Fibroblast of skin of left quadriceps (primary cell): ENCODE measurements at regions not wholly inside any gene's neighbourhood (a gene's known extent, or its start where the extent isn't known, plus 50 kb on each side); places are given as distances from the start of the nearest gene placed in this dataset.
"Not testable (repeated sequence)": the region's sequence is repeated elsewhere in the genome, so short reads cannot be mapped to it uniquely, and the experiment has no call there.

ENCODE experiments used
- DNase-seq, 2 experiments: peaks; one replicate each; pipeline ENCODE4 v3.0.0-alpha.2; 2013; ENCODE audit warnings: low read depth in 2 of 2

DNA sequence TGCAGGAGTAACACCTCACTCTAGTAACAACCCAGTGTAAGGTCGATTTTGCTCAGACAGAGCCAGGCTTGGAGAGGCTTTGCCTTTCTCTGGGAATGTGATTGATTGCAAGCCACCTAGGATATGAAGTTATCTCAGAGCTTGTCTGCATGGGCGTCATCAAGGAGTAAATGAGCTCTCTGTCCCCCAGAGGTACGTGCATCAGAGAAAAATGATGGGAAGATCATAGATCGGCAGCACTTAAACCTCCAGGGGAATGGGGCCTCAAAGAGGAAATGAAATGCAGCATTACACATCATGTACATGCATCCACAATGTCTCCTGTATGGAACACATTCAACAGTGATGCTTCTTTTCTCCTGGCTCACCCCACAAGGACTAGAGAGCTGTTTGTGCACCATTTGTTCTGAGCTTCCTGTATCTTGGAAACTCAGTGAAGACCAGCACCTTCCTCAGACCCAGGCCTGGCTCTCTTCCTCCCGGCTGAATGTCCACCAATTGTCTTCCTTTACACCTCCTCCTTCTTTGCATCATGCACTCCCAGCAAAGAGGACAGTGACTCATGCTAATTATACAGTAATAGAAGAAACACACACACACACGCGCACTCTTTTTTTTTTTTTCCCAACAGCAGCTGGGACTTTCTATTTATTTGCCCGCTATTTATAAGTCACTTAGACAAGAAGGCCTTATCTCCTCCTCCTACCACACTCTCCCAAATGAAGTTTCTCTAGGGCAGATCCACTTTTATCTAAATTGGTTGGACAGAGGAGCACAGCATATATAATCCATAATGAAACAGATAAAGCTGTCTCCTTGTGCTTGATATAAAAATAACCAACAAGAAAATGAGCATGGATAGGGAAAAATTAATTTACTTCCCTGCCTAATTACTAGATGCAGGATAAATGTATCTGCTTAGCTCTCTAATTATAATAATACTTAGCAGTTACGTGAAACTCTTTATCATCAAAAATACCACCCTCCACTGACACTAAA lies 990.7 kb downstream of the CCSER2 start:
- no peak for DNase-seq

DNA sequence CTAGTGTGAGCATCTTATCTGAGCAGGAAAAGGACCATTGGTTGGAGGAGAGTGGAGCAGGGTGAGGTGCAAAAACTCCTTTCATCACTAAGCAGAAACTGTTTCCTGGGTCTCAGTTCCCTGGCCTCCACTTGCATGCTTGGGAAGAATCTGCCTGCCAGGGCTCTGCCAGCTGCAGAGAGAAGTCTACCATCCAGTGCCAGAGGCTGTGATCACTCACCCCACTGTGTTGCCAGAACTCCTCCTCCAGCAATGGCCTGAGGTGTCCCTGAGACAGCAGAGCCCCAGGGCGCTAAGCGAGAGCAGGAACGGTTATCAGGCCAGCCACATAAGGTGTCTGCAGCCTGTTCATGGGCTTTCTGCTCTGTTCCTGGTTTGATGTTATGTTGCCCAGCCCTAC lies 991.4 kb downstream of the CCSER2 start:
- DNase-seq: no peak

DNA sequence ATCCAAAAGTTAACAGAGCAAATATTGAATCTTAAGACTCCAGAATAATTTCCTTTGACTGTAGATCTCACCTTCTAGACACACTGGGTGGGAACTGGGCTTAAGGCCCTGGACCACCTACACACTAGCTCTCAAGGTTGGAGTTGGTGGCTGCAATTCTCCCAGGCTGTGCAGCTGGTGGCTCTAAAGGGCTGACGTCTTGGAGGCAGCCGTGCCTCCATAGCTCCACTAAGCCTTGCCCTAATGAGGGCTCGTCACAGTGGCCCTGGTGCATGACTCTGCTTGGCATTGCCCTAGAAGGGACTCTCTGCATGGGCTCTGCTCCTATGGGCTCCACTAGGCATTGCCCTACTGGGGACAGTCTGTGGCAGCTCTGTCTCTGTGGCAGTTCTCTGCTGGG lies 1005.2 kb downstream of the CCSER2 start:
- no peak for DNase-seq

DNA sequence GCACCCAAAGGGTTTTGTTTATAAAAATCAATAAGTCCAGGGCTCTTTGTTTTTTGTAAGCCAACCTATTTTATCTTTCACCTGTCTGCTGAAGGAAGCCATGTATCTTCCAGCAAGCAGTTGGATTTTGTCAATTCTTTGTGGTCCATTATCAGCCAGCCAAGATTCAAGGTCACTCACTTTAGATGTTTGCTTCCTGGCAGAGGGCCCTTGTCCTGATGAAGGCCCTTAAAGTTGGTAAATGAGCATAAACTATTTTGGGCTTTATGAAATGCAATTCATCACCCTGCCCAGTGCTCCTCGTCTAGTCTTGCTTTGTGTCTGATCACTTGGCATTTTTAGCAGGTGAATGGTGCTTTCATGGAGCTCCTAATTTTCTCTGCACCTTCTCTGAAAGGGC lies 1004.2 kb downstream of the GRID1 start:
- no peak for DNase-seq

DNA sequence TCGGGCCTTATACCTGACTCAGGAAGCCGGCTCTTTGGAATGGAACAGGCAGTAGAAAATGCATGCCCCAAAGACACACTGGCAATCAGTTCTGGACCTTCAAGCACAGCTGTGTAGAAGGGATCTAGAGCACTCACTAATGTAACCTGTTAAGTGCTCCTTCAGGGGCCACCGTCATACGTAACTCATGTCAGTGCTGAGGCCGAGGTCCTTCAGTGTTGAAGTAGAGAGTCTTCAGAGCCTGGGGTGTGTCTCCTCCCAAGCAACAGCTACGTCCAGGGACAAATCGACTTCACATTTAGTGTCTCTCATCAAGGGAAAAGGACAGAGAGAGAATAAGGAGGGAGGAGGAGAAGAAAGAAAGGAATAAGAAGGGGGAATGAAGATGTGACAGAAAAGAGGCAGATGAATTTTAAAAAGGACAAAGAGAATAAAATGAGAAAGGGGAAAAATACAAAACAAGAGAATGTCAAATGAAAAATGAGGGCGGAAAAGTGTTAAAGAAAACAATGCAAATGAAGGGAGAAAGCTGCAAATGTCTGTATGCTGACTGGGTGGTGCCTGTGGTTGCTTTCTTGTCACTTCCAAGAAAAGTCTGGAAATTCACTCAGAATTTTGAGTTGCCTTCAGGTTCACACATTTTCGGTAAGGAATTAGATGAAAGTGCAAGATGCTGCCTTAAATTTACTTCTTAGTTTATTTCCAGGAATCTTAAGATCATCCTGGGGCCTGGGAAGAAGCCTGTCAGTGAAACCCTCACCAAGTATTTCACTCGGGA lies 989.4 kb downstream of the GRID1 start:
- no peak for DNase-seq

DNA sequence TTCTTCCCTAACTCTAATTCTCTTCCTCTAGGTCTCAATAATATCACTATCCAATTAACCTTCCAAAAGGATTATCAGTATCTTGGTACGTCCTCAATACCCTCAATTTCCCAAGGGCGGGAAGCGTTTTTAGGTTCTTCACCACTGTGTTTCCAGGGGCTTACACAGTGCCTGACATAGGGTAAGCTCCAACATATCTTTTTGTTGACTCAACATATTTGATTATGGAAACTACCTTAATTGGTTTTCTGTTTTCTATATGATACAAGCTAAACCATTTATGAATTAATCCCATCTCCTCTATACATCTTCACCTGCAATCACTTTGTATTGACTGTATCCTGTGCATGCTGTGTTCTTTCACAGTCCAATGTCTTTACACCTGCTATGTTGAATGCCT lies 987.3 kb downstream of the GRID1 start:
- DNase-seq: no peak

DNA sequence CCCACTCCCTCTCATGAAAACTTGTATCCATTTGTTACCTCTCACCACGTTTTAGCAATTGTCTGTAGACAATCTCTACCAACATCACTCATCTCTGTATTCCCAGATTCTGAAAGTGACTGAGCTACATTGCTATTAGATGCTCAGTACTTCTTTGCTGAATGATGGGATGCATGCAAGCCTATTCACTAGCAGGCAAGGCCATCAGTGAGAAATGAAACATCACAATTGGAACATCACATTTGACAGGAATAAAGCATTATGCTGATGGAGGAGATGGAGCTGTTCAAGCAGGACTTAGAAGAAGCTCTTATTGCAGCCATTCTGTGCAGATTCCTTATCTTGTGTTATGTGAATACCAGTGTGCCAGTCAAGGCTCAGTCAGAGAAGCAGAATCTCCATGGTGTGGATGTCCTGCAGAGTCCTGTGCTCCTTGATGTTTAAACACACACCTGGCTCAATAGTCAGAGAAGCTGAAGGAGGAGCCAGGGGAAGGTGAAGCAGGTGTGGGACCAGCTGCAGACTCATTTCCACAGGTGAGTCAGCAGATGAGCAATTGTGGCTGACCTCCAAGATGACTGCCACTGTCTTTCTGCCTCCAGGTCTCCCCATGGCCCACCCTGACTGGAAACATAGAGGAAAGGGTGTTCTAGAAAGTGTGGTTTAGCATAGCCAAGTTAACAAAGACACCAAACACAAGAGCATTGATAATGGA lies 965.5 kb downstream of the GRID1 start:
- no peak for DNase-seq

DNA sequence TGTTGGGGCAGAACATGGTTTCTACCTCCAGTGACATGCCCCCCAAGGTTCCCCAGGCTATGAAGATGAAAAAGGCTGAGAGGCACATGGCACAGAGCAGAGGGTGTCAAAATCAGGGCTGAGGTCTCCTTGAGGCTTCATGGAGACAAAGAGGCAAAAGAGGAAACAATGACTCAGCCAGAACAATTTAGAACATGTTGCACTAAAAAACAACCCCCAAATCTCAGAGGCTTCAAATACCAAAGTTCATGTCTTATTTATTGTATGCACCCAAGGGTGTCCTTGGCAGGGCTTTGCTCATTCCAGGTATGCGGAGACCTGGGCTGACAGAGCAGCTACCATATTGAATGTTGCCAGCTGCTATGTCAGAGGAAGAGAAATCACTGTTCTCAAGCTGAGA lies 964.1 kb downstream of the GRID1 start:
- no peak for DNase-seq

DNA sequence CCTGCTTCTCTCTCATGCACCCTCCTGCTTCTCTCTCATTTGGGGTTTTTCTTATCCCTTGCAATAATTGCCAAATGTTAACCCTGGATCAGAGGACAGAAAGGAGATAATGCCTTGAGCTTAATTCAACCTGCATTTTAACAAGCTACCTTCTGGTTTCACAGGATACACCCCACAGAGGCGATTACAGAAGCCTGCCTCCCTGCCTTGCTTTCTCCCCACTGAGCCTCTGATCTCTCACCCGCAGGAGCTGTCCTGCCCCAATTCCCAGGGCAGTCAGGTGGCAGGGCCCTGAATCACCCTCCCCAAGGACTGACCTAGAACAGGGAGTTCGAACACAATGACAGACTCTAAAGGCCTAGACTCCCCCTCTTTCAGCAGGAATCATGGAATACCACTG lies 959.5 kb downstream of the GRID1 start:
- no peak for DNase-seq

DNA sequence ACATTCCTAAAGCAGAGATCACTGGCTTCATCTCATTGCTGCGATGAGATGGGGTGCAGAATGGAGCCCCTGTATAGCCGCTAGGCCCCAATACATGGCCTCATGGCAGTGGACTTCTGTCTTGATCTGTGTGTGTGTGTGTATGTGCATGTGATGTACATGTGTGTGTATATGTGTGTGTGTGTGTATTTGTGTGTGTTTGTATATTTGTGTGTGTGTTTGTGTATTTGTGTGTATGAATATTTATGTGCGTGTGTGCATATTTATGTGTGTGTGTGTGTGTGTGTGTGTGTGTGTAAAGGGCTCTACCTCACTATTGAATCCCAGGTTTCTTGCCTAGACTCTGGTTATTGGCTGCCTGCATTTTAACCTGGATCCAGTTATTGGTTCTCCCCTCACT lies 958.2 kb downstream of the GRID1 start:
- no peak for DNase-seq

DNA sequence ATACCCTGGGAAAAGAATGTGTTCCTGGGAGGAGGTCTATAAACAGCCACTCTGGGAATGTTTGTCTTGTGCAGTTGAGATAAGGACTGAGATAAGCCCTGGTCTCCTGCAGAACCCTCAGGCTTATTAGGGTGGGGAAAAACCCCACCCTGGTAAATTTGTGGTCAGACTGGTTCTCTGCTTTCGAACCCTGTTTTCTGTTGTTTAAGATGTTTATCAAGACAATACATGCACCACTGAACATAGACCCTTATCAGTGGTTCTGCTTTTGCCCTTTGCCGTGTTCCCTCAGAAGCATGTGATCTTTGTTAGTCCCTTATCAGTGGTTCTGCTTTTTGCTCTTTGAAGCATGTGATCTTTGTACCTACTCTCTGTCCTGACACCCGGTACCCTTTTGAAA lies 956.0 kb downstream of the GRID1 start:
- DNase-seq: not testable (repeated sequence)

DNA sequence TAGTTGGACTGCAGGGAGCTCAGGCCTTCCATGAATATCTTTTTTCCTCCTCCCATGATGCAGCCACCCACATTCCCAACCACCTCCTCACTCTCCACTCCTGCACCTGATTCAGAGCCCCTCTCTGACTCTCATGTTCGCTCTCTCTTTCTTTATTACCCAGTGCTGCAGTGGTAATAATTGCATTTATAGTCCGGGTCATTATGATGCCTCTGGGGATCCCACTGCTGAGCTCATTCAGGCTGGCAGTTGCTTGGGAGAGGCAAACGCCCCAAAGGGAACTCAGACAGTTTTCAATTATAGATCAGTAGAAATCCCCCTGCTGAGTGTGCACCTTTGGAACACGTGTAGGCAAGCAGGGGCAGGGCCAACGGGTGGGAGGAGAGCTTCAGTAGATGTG lies 953.0 kb downstream of the GRID1 start:
- DNase-seq: no peak

DNA sequence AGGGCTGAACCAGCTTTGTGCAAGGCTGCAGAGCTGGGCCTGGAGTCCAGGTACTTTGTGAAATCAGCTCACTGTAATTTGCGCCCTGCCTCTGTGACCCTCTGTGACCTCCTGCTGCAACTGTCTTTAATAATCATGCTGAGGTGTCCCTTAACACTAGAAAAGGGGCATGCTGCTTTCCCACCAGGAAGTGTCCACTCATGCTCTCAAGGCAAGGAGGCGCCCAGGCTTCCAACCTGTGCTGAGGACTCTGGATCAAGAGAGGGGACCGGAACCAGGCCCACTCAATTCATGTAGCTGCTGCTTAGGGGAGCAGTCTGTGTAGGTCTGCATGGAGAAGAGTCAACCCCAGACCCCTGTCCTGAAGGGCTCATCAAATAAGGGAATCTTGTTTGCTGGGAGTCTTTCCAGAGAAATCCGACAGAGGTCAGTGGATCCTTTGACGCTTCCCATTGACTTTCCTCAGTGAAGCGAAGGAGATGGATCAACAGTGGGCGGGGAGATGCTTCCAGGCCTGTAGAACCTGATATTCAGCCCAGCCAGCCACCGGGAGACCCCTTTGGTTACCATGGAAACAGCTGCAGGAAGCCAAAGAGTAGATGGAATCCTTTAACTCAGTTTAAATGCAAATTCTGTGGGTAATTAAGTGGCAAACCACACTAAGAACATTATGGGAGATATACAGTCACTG lies 945.9 kb downstream of the GRID1 start:
- no peak for DNase-seq

DNA sequence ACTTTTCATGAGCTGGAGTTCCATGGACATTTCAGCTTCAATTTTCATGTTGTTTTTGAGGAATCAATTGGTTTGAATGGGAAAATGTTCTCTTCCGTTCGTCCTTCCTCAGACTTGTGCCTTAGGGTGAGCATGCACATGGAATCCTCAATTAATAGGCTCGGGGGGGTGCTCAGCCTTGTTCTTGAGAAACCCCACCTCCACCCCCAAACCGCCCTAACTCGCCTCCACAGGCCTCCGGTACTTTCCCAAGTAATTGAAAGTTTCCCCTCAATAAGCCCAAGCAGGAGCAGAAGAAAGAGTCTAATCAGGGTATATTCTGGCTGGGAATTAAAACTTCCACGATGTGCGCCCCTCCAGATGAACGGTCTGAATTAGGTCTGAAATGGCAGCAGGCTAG lies 945.2 kb downstream of the GRID1 start:
- DNase-seq: no peak

DNA sequence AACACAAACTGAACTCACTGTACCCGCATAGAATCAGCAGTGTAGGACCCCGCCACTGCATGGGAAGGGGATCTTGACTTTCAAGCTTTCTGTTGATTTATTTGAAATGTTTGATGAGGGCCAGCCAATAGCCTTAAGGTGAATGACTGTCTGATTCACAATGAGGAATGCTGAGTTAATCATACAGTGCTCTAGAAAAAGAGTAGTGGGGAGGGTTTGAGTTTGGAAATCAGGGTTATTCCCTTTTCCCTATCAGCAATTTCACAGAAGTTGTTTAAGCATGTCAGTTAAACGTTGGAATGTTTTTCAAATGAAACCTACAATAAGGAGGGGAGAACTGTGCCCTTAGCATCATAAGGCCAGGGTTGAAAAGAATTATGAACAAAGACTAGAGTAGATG lies 937.5 kb downstream of the GRID1 start:
- DNase-seq: no peak

DNA sequence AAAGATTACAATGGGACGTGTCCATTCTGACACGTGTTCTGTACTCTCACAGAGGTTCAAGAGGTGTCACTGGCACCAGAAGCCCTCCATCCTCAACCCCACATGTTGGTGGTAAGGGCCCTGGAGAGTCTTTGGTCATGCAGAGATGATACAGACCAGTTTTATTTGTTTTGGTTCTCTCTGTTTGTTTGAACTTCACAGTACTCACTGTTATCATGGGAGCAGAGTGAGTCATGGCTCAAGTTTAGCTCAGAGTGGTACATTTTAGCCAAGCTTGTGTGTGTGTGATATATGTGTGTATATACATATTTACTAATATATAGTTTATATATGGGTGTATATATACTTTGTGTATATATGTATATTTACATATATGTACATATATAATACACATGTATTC lies 935.6 kb downstream of the GRID1 start:
- DNase-seq: no peak

DNA sequence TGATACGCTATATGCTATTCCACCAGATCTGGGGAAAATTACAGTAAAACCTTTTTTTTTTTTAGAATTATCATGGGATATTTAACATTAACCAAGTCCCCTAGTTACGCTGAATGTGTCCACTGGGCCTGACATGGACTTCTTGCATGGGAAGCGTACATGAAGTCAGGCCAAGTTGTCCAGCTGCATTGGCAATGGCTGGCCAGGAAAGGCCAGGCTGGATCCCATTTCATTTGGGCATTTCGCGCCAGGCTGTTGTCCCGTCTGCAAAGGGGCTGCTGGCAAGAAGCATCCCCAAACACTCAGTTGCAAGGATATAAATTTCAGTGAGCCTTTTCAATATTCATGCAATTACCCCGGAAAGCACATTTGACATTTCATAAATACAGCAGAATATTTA lies 933.3 kb downstream of the GRID1 start:
- no peak for DNase-seq

DNA sequence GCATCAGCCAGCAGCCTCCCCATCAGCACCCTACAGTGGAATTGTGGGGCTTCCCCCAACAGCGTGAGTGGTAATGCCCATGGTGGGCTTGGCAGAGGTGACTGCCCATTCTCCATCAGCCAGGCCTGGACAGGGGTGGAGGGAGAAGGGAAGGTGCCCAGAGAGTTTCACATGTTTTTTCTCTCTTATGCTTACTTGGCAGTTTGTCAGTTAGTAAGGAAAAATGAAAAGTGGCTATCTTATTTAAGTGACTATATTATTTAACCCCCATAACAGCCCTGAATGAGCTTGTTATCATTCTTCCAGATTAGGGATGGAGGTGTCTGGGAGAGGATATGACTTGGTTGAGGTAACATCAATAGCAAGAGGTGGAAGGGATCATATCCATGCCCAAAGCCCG lies 921.7 kb downstream of the GRID1 start:
- no peak for DNase-seq

DNA sequence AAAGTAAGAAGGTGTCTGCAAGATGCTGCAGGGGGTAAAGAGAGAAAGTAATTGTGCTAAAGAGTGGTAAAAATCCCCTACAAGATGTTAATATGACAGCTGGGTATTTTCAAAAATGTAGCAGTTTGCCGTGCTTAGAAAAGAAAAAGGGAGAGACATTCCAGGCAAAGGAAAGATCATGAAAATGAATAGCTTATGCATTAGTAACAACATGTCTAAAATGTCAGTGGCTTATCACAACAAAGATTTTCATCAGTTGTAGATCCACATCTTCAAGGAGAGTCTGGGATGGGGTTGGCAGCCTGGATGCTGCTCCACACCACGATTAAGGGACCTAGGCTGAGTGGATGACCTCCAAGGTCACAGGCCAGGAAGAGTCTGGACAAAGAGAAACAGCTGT lies 920.9 kb downstream of the GRID1 start:
- DNase-seq: no peak

DNA sequence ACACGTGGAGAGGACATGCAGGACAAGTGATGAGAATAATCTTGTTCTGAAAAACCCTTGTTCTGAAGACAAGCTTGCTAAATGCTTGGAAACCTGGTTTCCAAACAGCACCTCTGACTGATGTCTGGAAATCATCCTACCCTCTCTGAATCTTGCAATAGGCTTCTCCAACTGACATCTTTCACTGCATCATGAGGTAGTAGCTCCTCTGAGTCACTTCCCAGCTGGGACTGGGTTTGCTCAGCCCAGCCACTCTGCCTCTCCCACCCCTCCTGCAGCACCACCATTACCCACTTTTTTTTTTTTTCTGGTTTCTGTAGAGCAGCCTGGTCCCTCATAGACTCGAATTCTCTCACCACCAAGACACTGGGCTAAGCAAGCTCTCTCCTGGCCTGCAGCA lies 919.8 kb downstream of the GRID1 start:
- DNase-seq: no peak

DNA sequence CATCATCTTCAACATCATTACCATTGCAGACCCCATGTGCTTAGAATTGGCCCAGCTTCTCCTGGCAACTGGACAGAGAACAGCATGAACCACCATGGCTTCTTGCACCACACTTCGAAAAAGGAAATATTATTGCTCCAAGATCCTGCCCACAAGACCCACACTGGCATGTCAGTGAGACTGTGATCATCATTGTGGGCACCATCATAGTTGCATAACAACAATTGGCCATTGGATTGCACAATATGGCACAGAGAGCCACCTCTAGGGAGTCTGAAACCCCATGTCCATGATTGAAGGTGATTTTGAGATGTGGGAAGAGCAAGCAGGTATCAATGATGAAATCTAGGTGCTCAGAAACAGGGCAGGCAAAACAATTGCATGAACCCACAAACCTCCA lies 918.9 kb downstream of the GRID1 start:
- no peak for DNase-seq

DNA sequence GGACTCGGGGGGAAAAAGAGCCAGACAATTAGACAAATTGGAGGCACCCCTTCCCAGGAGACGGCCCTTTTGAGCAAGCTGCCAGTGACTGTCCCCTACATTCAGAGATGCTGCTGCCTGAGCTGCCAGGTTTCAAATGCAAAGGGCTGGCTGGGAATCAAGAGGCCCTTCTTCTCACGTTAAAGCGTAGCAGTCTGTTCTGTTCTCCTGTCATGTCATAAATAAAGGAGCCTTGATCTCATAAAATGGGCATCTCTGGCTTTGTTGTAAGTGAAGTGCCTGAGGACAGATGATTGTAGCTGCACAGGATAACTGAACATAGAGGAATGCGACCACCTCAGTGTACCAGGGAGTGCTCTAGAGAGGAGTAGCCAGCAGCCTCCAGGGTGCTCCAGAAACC lies 917.9 kb downstream of the GRID1 start:
- DNase-seq: no peak
